ENCODE measurements at regions not wholly inside any gene's neighbourhood (a gene's known extent, or its start where the extent isn't known, plus 50 kb on each side); places are given as distances from the start of the nearest gene placed in this dataset.

- TF ChIP-seq CTCF (IDR thresholded peaks at IDR 0.05) (no peak), EZH2 (IDR thresholded peaks at IDR 0.05; ENCODE audit: borderline replicate concordance, insufficient read depth, low read depth, low read length, poor library complexity, severe bottlenecking) (no peak)
These were observed 882.8 kb upstream of the SOX9 start for GRCh38 chr17:71237903-71238538.

Data from B cell (primary cell).